GM18507 (cell line): ENCODE measurements at regions not wholly inside any gene's neighbourhood (a gene's known extent, or its start where the extent isn't known, plus 50 kb on each side); places are given as distances from the start of the nearest gene placed in this dataset.

Experiments
- DNase-seq: peaks from one replicate; pipeline ENCODE4 v3.0.0; 2011; ENCODE audit warnings: low read depth; ENCODE audit not compliant: insufficient read length; ENCODE audit errors: extremely low spot score
- FAIRE-seq: peaks from 2 replicates; lab custom pipeline; 2011; peaks lifted over from hg19 to GRCh38; lab: Jason Lieb, UNC

DNA sequence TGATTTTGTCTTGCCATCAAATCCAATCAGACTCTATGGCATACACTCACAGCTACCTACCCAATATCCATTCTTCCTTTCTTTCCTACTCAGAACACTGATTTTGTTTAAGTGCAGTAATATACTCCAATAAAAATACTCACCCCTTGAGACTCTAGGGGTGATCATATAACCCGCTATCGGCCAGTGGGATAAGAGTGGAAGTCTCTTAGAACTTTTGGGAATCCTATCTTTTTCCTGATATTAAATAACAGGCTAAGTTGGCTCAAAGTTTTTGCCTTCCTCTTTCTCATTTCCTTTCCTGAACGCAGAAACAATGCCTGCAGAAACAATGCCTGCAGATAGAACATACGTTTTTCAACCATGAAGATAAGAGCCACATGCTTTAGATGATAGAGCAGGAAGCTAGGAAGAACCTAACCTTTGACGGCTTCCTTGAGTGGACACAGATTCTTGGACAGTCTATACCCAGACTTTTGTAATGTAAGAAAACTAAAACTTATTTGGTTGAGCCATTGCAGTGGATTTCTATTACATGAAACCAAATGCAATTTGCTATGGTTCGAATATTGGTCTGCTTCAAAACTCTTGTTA is 373.8 kb downstream of the STIM2 start:
- no peak for DNase-seq
- FAIRE-seq: no peak

- DNase-seq (no peak), FAIRE-seq (no peak)
Measured at GRCh38 chr4:27239641-27240040, 379.0 kb downstream of the STIM2 start.

GRCh38 chr4:27242217-27242616 is 381.6 kb downstream of the STIM2 start:
- no peak for DNase-seq
- no peak for FAIRE-seq

GRCh38 chr4:27245216-27245615 is 384.6 kb downstream of the STIM2 start:
- no peak for FAIRE-seq
- DNase-seq: no peak

DNA sequence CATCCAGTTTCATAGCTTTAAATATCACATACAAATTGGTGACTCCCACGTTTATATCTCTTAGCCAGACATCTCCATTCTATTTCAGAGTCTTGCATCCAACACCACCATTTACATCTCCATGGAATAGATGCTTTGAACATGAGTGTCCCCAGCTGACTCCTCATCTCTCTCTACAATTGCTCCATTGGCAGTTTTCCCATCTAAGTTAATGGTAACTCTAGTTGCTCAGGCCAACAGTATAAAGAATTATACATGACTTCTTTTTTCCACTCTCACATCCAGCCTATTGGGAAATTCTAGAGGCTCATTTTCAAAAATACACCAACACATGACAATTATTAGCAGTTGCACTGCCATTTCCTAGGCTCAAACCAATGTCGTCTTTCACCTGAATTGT is 388.2 kb downstream of the STIM2 start:
- DNase-seq (no peak), FAIRE-seq (no peak)

GRCh38 chr4:27251771-27252170 is 391.1 kb downstream of the STIM2 start:
- no peak for FAIRE-seq
- no peak for DNase-seq

DNA sequence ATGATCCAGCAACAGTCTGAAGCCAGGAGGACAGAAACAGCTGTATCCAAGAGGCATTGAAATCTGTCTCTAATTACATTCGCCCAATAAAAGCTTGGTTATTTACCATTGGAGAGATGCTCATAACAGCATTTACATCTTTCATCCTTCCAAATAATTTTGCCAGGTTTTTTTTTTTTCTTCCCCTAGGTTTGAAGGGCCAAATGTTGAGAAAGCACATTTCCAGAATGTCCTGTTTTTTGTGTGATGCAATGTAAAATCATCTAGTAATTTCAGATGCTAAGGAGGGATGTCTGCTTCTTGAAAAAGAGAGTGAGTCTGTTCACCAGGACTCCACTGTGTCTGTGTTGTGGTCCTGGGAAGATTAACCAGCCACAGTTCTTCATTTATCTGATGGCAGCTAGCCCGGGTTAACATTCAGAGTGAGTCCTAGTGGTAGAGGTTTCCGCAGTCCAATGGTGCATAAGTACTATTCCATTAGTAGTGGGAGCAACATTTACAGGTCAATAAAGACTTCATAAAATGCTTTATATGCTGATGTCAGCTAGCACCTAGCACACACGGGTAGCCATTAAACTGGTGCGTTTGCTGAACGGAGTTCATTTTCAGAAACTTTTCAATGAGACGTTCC is 406.8 kb downstream of the STIM2 start:
- DNase-seq (no peak), FAIRE-seq (no peak)

DNA sequence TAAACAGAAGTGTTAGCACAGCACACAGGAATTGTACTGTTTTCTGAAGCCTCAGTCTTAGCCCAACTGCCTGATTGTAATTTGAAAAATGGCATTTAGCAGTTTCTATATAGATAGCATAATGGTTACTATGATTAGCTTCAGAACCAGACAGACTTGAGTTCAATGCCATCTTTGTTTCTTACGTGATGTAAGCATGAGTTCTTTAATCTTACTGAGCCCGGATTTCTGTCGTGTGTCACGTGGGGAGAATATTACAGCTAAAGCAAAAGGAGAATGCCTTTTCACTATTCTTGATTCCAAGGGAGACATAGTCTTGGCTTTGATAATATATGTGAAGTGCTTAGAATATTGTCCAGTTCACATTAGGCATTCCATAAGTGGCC is 407.3 kb downstream of the STIM2 start:
- DNase-seq (no peak), FAIRE-seq (no peak)

- DNase-seq: no peak
- FAIRE-seq: no peak
Measured at GRCh38 chr4:27270435-27270834, 409.8 kb downstream of the STIM2 start.

- no peak for FAIRE-seq
Measured at GRCh38 chr4:27271555-27271954, 410.9 kb downstream of the STIM2 start.

DNA sequence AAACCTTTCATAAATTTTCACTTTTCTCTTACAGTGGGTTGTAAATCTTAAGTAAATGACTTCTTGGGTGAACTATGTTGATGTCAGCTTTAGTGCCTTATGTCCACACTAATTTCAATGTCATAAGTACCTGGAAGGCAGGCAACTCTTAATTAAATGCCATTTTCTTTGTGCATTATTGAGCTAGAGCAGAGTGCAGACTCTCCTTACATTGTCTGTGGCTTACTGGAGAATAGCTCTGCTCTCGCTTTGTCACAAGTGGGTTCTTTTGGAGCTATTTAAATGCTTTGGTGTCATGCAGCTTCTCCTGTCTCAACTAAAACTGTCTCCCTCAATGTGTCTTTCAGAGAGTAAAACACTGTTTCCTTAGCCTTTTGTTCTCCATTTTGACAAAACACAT is 411.6 kb downstream of the STIM2 start:
- DNase-seq (no peak), FAIRE-seq (no peak)

More at GRCh38 chr4:27271555-27271954, 410.9 kb downstream of the STIM2 start:
- DNase-seq: no peak

- DNase-seq: no peak
- FAIRE-seq: no peak
Measured at GRCh38 chr4:27276307-27277073, 415.8 kb downstream of the STIM2 start.

DNA sequence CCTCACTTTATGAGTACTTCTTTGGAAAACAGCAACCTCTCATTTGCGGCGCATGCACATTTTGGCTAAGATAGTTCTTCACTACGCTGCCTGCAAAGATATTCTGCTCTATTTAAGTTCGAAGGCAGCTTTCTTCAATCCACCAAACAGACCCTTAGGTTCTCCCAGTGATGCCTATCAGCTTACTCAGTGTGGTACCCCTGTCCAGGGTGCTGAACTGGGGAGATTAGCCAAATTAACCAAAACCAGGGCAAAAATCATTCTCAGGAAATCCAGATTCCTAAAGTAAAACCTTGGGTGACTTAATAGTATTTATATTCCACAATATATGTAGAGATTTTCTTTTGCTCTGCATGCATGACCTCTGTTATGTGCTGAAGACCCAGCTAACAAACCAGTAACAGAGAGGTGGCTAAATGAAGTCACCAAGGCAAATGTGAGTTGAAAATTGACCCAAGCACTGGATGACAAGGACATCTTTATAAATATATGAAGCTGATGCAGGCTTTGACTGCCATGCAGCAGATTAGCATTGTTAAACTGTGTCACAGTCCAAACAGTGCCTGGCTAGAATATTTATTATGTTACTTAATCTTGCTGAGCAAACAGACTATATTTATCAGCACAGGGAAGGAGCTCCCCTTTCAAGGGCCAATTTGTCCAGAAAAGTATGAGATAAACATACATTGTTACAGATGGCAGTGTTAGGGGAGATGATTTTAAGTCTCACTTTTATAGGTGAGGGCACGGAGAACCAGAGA is 418.2 kb downstream of the STIM2 start:
- no peak for DNase-seq
- FAIRE-seq: no peak

DNA sequence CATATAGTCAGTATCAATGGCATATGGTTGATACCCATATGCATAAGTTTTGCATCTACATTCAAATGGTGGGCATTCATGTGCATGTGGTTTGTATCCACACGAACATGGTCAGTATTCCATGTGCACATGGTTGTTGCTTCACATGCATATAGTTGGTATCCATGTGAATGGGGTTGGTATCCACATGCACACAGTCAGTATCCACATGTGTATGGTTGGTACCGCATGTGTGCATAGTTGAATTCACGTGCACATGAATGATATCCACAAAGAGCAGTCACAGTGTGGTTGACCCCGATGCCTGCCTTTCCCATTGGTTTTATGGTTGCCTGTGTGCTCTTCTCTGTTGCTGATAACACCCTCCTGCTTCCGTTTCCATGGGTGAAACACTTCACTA is 427.9 kb downstream of the STIM2 start:
- DNase-seq (no peak), FAIRE-seq (no peak)

DNA sequence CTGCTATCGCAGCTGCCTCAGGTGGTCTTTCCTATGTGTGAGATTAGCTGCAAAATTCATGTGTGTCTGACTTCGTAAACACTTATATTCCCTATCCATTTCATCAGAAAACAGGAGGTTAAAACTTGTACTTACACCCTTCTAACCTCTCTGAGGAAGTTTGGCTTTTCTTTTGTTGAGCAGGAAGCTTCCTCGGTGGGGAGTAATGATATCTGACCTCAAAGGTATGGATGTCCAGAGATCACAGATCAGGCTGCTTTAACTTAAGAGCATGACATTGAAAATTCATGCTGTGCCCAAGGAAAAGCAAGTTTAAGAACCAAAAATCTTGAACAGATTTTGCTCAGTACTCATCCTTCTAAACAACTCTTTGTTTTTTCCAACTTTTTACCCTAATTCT is 429.1 kb downstream of the STIM2 start:
- no peak for DNase-seq
- no peak for FAIRE-seq

- no peak for FAIRE-seq
- DNase-seq: no peak
Measured at GRCh38 chr4:27293831-27294230, 433.2 kb downstream of the STIM2 start.

DNA sequence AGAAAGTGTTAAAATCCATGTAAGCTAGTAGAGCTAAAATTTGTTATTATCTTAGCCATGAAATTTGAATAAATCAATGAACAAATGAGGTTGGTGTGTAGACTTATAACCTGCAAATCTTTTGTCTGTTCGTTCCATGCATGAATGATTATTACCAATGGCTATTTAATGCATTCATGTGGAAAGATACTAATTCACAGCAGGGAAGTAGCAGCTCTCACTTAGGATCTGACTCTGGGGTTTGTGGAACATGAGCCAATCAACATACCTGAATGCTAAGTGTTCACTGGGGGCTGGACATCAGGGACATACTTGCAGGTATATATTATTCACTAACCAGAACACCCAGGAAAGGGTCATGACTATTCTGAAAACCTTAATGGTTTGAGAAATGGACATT is 444.1 kb downstream of the STIM2 start:
- DNase-seq (no peak), FAIRE-seq (no peak)

- DNase-seq (no peak), FAIRE-seq (no peak)
Measured at GRCh38 chr4:27305246-27305645, 444.6 kb downstream of the STIM2 start.

DNA sequence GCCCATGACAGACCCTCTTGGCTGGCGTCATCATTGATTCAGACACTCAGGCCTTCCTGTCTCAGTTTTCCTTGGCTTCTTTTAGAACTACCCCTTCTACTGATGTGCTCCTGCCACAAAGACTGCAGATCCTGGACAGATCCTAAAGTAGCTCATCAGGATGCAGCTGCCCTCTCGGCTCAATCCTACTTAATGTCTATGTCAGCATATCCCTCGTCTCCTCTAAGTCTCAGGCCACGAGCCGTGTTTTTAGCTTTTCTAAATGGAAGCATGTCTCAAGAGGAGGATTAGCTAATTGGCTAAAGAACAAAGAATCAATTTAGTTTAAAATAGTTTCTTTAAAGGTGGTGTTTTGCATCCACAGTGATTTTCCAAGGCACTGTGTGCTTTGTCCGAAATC is 447.7 kb downstream of the STIM2 start:
- DNase-seq: no peak
- FAIRE-seq: no peak

DNA sequence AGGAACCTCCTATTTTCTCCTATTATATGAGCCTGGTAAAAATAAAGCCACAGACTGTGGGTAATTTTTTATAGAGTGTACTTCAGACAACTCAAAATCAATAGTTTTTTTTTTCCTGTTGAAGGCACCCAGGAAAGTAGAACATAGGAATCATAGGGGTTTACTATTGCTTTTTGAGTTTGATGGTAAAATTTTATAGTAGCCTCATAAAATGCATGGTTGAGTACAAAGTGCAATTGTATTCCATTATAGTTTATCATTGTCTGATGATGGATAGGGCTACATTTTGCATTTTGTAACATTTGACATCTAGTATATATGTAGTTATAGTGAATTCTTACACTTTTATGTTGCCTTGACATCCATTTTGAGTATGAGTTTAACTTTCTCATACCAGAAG is 455.0 kb downstream of the STIM2 start:
- no peak for DNase-seq
- FAIRE-seq: no peak
